H1 (cell line): ENCODE measurements at regions not wholly inside any gene's neighbourhood (a gene's known extent, or its start where the extent isn't known, plus 50 kb on each side); places are given as distances from the start of the nearest gene placed in this dataset.

ENCODE experiments used
- CTCF ChIA-PET: fragments of 300-600 bp; sonication (Branson Sonifier 250); formaldehyde crosslinking; loops from one replicate; lab custom pipeline; 2021; ENCODE audit not compliant: partially characterized antibody; lab: Charles Lee
- POLR2A ChIA-PET: fragments of 300-600 bp; sonication (Branson Sonifier 250); formaldehyde crosslinking; loops from one replicate; lab custom pipeline; 2021; ENCODE audit warnings: inconsistent platforms; ENCODE audit not compliant: partially characterized antibody; lab: Charles Lee
- DNase-seq, 2 experiments: peaks; one replicate each; pipeline versions ENCODE4 v3.0.0 to v3.0.0-alpha.2; 2010 to 2022; ENCODE audit warnings: low spot score in 2 of 2, low read depth in 1 of 2, mixed read lengths in 1 of 2
- FAIRE-seq: peaks from 2 replicates; lab custom pipeline; 2011; peaks lifted over from hg19 to GRCh38; lab: Jason Lieb, UNC
- H2AFZ ChIP-seq: 2 replicates; pipeline ENCODE4 v1.8.1; 2012; ENCODE audit warnings: low read length, inconsistent platforms
- H2AK5ac ChIP-seq: 2 replicates; pipeline ENCODE4 v1.6.1; 2013; ENCODE audit warnings: low read depth, low read length
- H2BK120ac ChIP-seq: replicated peaks from 2 replicates; pipeline ENCODE3; 2013; ENCODE audit warnings: low read depth, low read length, inconsistent platforms
- H2BK12ac ChIP-seq: 2 replicates; pipeline ENCODE4 v1.6.1; 2013; ENCODE audit warnings: low read depth, low read length
- H2BK15ac ChIP-seq: 2 replicates; pipeline ENCODE4 v1.6.1; 2013; ENCODE audit warnings: low read length
- H2BK20ac ChIP-seq: 2 replicates; pipeline ENCODE4 v1.6.1; 2013; ENCODE audit warnings: low read length
- H2BK5ac ChIP-seq: 2 replicates; pipeline ENCODE4 v1.6.1; 2013; ENCODE audit warnings: low read depth, low read length
- H3K14ac ChIP-seq: 2 replicates; pipeline ENCODE4 v1.6.1; 2013; ENCODE audit warnings: inconsistent platforms; ENCODE audit not compliant: insufficient read length
- H3K18ac ChIP-seq: 2 replicates; pipeline ENCODE4 v1.6.1; 2013; ENCODE audit warnings: low read length; ENCODE audit errors: extremely low read depth
- H3K23ac ChIP-seq: 2 replicates; pipeline ENCODE4 v1.6.1; 2013; ENCODE audit warnings: inconsistent platforms; ENCODE audit not compliant: insufficient read length
- H3K23me2 ChIP-seq: 2 replicates; pipeline ENCODE4 v1.6.1; 2013; ENCODE audit warnings: low read depth, low read length
- H3K27ac ChIP-seq: 2 replicates; pipeline ENCODE4 v1.6.1; 2011; ENCODE audit warnings: low read depth, low read length, inconsistent platforms
- H3K27me3 ChIP-seq, 4 experiments: replicated peaks in 1 of 4; 1 replicate in 1 of 4; 2 replicates in 3 of 4; pipeline versions ENCODE4 v1.6.1 to v1.8.1; 2011 to 2013; ENCODE audit warnings: low read length in 3 of 4, mild to moderate bottlenecking in 3 of 4, inconsistent platforms in 2 of 4, mixed read lengths in 2 of 4, moderate library complexity in 1 of 4; ENCODE audit not compliant: control insufficient read depth in 3 of 4, insufficient read depth in 3 of 4; ENCODE audit errors: extremely low read depth in 1 of 4
- H3K36me3 ChIP-seq, 4 experiments: 2 replicates each; pipeline versions ENCODE4 v1.6.1 to v1.8.1; 2011 to 2013; ENCODE audit warnings: mild to moderate bottlenecking in 4 of 4, low read length in 3 of 4, moderate library complexity in 2 of 4, control low read depth in 1 of 4, inconsistent platforms in 1 of 4; ENCODE audit not compliant: insufficient read depth in 4 of 4, control insufficient read depth in 2 of 4
- H3K4ac ChIP-seq: replicated peaks from 2 replicates; pipeline ENCODE3; 2013; ENCODE audit warnings: low read length, low read depth, mixed read lengths, inconsistent platforms; ENCODE audit not compliant: insufficient read length
- H3K4me1 ChIP-seq, 4 experiments: replicated peaks in 1 of 4; 1 replicate in 1 of 4; 2 replicates in 3 of 4; pipeline versions ENCODE4 v1.6.1 to v1.8.1; 2011 to 2013; ENCODE audit warnings: low read length in 3 of 4, inconsistent platforms in 2 of 4, mixed read lengths in 1 of 4; ENCODE audit not compliant: insufficient read depth in 4 of 4, control insufficient read depth in 3 of 4
- H3K4me2 ChIP-seq, 2 experiments: 2 replicates each; pipeline versions ENCODE4 v1.6.1 to v1.8.1; 2011 to 2013; ENCODE audit warnings: low read depth in 2 of 2, low read length in 2 of 2, control low read depth in 1 of 2, inconsistent platforms in 1 of 2, mild to moderate bottlenecking in 1 of 2; ENCODE audit not compliant: insufficient read depth in 1 of 2
- H3K4me3 ChIP-seq, 4 experiments: fragments of 200-600, 300-600 bp in 1 of 4; sonication (generic), shearing (Covaris generic), sonication (Bioruptor Twin) in 1 of 4; 2 replicates each; pipeline versions ENCODE4 v1.5.1 to v1.8.1; 2011 to 2016; ENCODE audit warnings: low read length in 4 of 4, low read depth in 3 of 4, control low read depth in 2 of 4, inconsistent platforms in 2 of 4, mild to moderate bottlenecking in 2 of 4, mixed read lengths in 1 of 4, moderate library complexity in 1 of 4; ENCODE audit not compliant: insufficient read depth in 2 of 4; ENCODE audit errors: extremely low read depth in 1 of 4
- H3K56ac ChIP-seq: replicated peaks from 2 replicates; pipeline ENCODE3; 2013; ENCODE audit warnings: low read depth, mild to moderate bottlenecking, mixed read lengths, low read length, inconsistent platforms; ENCODE audit not compliant: insufficient read length
- H3K79me1 ChIP-seq: 2 replicates; pipeline ENCODE4 v1.6.1; 2013; ENCODE audit warnings: low read depth, low read length, control low read depth
- H3K79me2 ChIP-seq, 2 experiments: 2 replicates each; pipeline versions ENCODE4 v1.6.1 to v1.8.1; 2012 to 2013; ENCODE audit warnings: low read length in 2 of 2, mild to moderate bottlenecking in 2 of 2, inconsistent platforms in 1 of 2; ENCODE audit not compliant: insufficient read depth in 2 of 2, control insufficient read depth in 1 of 2
- H3K9ac ChIP-seq, 4 experiments: replicated peaks in 1 of 4; 1 replicate in 1 of 4; 2 replicates in 3 of 4; pipeline versions ENCODE4 v1.6.1 to v1.8.1; 2011 to 2013; ENCODE audit warnings: low read depth in 3 of 4, low read length in 3 of 4, control low read depth in 2 of 4, mild to moderate bottlenecking in 2 of 4, moderate library complexity in 2 of 4, inconsistent platforms in 1 of 4; ENCODE audit errors: extremely low read depth in 1 of 4
- H3K9me3 ChIP-seq, 2 experiments: 2 replicates each; pipeline versions ENCODE4 v1.6.1 to v1.8.1; 2012 to 2013; ENCODE audit warnings: mild to moderate bottlenecking in 2 of 2, moderate library complexity in 2 of 2, control low read depth in 1 of 2, inconsistent platforms in 1 of 2, low read depth in 1 of 2, low read length in 1 of 2, mixed read lengths in 1 of 2; ENCODE audit not compliant: insufficient read depth in 2 of 2
- H4K20me1 ChIP-seq, 2 experiments: replicated peaks in 1 of 2; 2 replicates each; pipeline versions ENCODE3 to v1.8.1; 2011 to 2013; ENCODE audit warnings: inconsistent platforms in 2 of 2, low read length in 2 of 2, mild to moderate bottlenecking in 1 of 2; ENCODE audit not compliant: insufficient read depth in 2 of 2, control insufficient read depth in 1 of 2
- H4K5ac ChIP-seq: 2 replicates; pipeline ENCODE4 v1.6.1; 2013; ENCODE audit warnings: low read length, low read depth, mixed read lengths, inconsistent platforms; ENCODE audit not compliant: insufficient read length
- H4K8ac ChIP-seq: 2 replicates; pipeline ENCODE4 v1.8.0; 2013; ENCODE audit warnings: mild to moderate bottlenecking, moderate library complexity, low read length, inconsistent platforms; ENCODE audit not compliant: insufficient read depth; ENCODE audit errors: extremely low read depth
- H4K91ac ChIP-seq: replicated peaks from 2 replicates; pipeline ENCODE3; 2013; ENCODE audit warnings: low read length, mixed read lengths, inconsistent platforms; ENCODE audit not compliant: insufficient read length
- CTCF ChIP-seq, 3 experiments: IDR thresholded peaks; 1 replicate in 2 of 3; 2 replicates in 1 of 3; pipeline versions ENCODE4 v1.5.1 to v1.6.1; 2011; ENCODE audit warnings: low read length in 3 of 3, mild to moderate bottlenecking in 3 of 3, inconsistent platforms in 2 of 3, low read depth in 1 of 3, moderate library complexity in 1 of 3; ENCODE audit not compliant: insufficient read depth in 1 of 3; ENCODE audit errors: control extremely low read depth in 1 of 3
- HDAC2 ChIP-seq, 2 experiments: fragments of 300-600 bp in 1 of 2; sonication (generic) in 1 of 2; IDR thresholded peaks; 2 replicates each; pipeline ENCODE4 v1.6.1; 2011 to 2012; ENCODE audit warnings: low read depth in 2 of 2, low read length in 2 of 2, mild to moderate bottlenecking in 2 of 2, moderate library complexity in 2 of 2, borderline replicate concordance in 1 of 2, inconsistent platforms in 1 of 2
- NANOG ChIP-seq: IDR thresholded peaks from 2 replicates; pipeline ENCODE4 v1.6.1; 2011; ENCODE audit warnings: low read length, low read depth, mild to moderate bottlenecking, inconsistent platforms; ENCODE audit not compliant: insufficient read depth, poor library complexity, severe bottlenecking
- SRF ChIP-seq: IDR thresholded peaks from 2 replicates; pipeline ENCODE4 v1.6.1; 2011; ENCODE audit warnings: mild to moderate bottlenecking, low read depth, low read length, moderate library complexity
- WGBS, 2 experiments: shearing (Covaris generic) in 1 of 2; methylation state at CpG; one replicate each; pipeline versions ENCODE4 v1.1.6 to v1.1.7; 2013 to 2015; ENCODE audit warnings: low lambda C conversion rate in 2 of 2, mixed read lengths in 2 of 2, inconsistent platforms in 1 of 2, low coverage in 1 of 2, missing lambda C conversion rate in 1 of 2; ENCODE audit not compliant: insufficient replicate concordance in 2 of 2, insufficient coverage in 1 of 2, insufficient read length in 1 of 2; ENCODE audit errors: extremely low coverage in 1 of 2, missing lambda C conversion rate in 1 of 2; 5-methylcytosine and 5-hydroxymethylcytosine counted together

- no peak for FAIRE-seq
- TF ChIP-seq HDAC2 (IDR thresholded peaks at IDR 0.05; ENCODE audit: borderline replicate concordance in 1 of 2, low read depth in 2 of 2, low read length in 2 of 2) = no peak
- no peak for TF ChIP-seq NANOG
- TF ChIP-seq CTCF (IDR thresholded peaks at IDR 0.05; ENCODE audit: control extremely low read depth in 1 of 3, insufficient read depth in 1 of 3, low read depth in 1 of 3, low read length in 3 of 3) = no peak
- no peak for TF ChIP-seq SRF
These were observed 137.0 kb downstream of the MRPL36 start for GRCh38 chr5:1662559-1663085.

More at GRCh38 chr5:1662559-1663085, 137.0 kb downstream of the MRPL36 start:
- ChIA-PET POLR2A (no interaction called here), CTCF (interaction anchor here (0.7 kb wide), 1 partner anchor 450 kb away, joined by 3 read pairs; no protein-coding TSS in a partner anchor)
- Histone ChIP-seq H3K4ac (no peak overlapping the region), H3K27me3 (peaks cover 0 to 17% (median 7%) of the 10 kb centered on the region in 4 experiments; a peak in 5 of 7 replicates), H3K23ac (no peak overlapping the region), H2AK5ac (peak overlapping the region; percentile 39; the same call in 1 of the 2 replicates), H2BK15ac (no peak overlapping the region), H2BK5ac (peak overlapping the region; percentile 10; the same call in 1 of the 2 replicates), H3K4me1 (peaks cover 0 to 7% (median 4%) of the 10 kb centered on the region in 4 experiments; a peak in 4 of 7 replicates), H2AFZ (no peak overlapping the region), H3K27ac (no peak overlapping the region), H4K20me1 (peaks cover 0 to 5% of the 10 kb centered on the region in 2 experiments), H3K9me3 (no peaks in the 10 kb centered on the region), H4K5ac (no peak overlapping the region), H3K56ac (no peak overlapping the region), H4K91ac (peak overlapping the region; percentile 40), H3K4me2 (no peak overlapping the region), H3K18ac (no peak overlapping the region), H2BK12ac (no peak overlapping the region; the same call in 1 of the 2 replicates), H4K8ac (peak overlapping the region; percentile 25; the same call in 1 of the 2 replicates), H3K23me2 (peaks cover 2% of the 10 kb centered on the region; the same call in 1 of the 2 replicates), H3K4me3 (no peak overlapping the region), H3K9ac (no peak overlapping the region), H2BK20ac (no peak overlapping the region), H3K14ac (no peak overlapping the region), H3K79me1 (no peaks in the 10 kb centered on the region), H2BK120ac (peak overlapping the region; percentile 33), H3K79me2 (no peaks in the 10 kb centered on the region), H3K36me3 (no peaks in the 10 kb centered on the region)
- DNase-seq = no peak
- WGBS, 2 experiments = 87% methylated on average over 20 of the region's 20 CpGs; no CpG with 5 or more reads in 1 of the 2 experiments
